ENCODE measurements at regions not wholly inside any gene's neighbourhood (a gene's known extent, or its start where the extent isn't known, plus 50 kb on each side); places are given as distances from the start of the nearest gene placed in this dataset.
A peak's percentile ranks its signal among the peaks of the same experiment; 100 is the strongest.

- TF ChIP-seq CTCF (IDR thresholded peaks at IDR 0.05; ENCODE audit: low read depth, low read length, missing input control) = no peak
- TF ChIP-seq TAF1 (conservative IDR thresholded peaks at IDR 0.05) = no peak
- no peak for TF ChIP-seq MAX (IDR thresholded peaks at IDR 0.05)
- no peak for TF ChIP-seq REST (IDR thresholded peaks at IDR 0.05)
- TF ChIP-seq RXRA (IDR thresholded peaks at IDR 0.05) = peak in 1 of 2 donors; percentile 84
- peak; percentile 70 to 95 for TF ChIP-seq HNF4A (conservative IDR thresholded peaks at IDR 0.05)
- no peak for TF ChIP-seq SP1 (IDR thresholded peaks at IDR 0.05)
- no peak for TF ChIP-seq RAD21 (IDR thresholded peaks at IDR 0.05)
- TF ChIP-seq JUND (IDR thresholded peaks at IDR 0.05) = no peak
- no peak for TF ChIP-seq FOXA1 (IDR thresholded peaks at IDR 0.05)
Observed at GRCh38 chr14:105702275-105702817, 176.0 kb downstream of the TMEM121 start.
